OCI-LY7 (cell line): ENCODE measurements at regions not wholly inside any gene's neighbourhood (a gene's known extent, or its start where the extent isn't known, plus 50 kb on each side); places are given as distances from the start of the nearest gene placed in this dataset.
A peak's percentile ranks its signal among the peaks of the same experiment; 100 is the strongest.

Source experiments
- BruUV-seq: library from RNA; stranded (reverse); fragments of 400-500 nt; replicated peaks from 2 replicates; lab custom pipeline; 2021; lab: Mats Ljungman, UMichigan
- CTCF ChIA-PET: fragments of 300-600 bp; sonication (Branson Sonifier 250); formaldehyde crosslinking; loops from one replicate; lab custom pipeline; 2022; ENCODE audit warnings: antibody characterized with exemption; ENCODE audit not compliant: unreplicated experiment; lab: Charles Lee
- POLR2A ChIA-PET: fragments of 300-600 bp; sonication (Branson Sonifier 250); formaldehyde crosslinking; loops from one replicate; lab custom pipeline; 2022; ENCODE audit warnings: antibody characterized with exemption; lab: Charles Lee
- DNase-seq: peaks from one replicate; pipeline ENCODE4 v3.0.0-alpha.2; 2015; ENCODE audit warnings: low spot score
- H2AFZ ChIP-seq: fragments of 200-600 bp; sonication (generic), shearing (Covaris generic); 2 replicates; pipeline ENCODE4 v1.6.1; 2014; ENCODE audit warnings: mild to moderate bottlenecking, antibody characterized with exemption, low read length, moderate library complexity
- H3K27ac ChIP-seq: fragments of 200-600 bp; sonication (generic); 2 replicates; pipeline ENCODE4 v1.5.1; 2014; ENCODE audit warnings: mixed run types, low read depth, mild to moderate bottlenecking, moderate library complexity, low read length, inconsistent platforms; ENCODE audit not compliant: poor library complexity, severe bottlenecking
- H3K36me3 ChIP-seq: fragments of 200-600 bp; sonication (generic); 2 replicates; pipeline ENCODE4 v1.6.1; 2014; ENCODE audit warnings: mild to moderate bottlenecking, antibody characterized with exemption, low read length, moderate library complexity, mixed read lengths; ENCODE audit not compliant: insufficient read depth
- H3K4me1 ChIP-seq: fragments of 200-600 bp; sonication (generic); 2 replicates; pipeline ENCODE4 v1.5.1; 2014; ENCODE audit warnings: mild to moderate bottlenecking, low read length; ENCODE audit not compliant: insufficient read depth, poor library complexity, severe bottlenecking
- H3K4me2 ChIP-seq: fragments of 200-600 bp; sonication (generic); 2 replicates; pipeline ENCODE4 v1.6.1; 2014; ENCODE audit warnings: mild to moderate bottlenecking, low read length
- H3K4me3 ChIP-seq: fragments of 200-600 bp; sonication (generic); 2 replicates; pipeline ENCODE4 v1.5.1; 2014; ENCODE audit warnings: mild to moderate bottlenecking, low read depth, low read length; ENCODE audit not compliant: poor library complexity, severe bottlenecking
- H3K79me2 ChIP-seq: fragments of 200-600 bp; sonication (generic); 2 replicates; pipeline ENCODE4 v1.6.1; 2016; ENCODE audit warnings: low read depth, mild to moderate bottlenecking, low read length, moderate library complexity, mixed read lengths; ENCODE audit not compliant: insufficient read depth
- H3K9me2 ChIP-seq: fragments of 200-600 bp; sonication (generic); 2 replicates; pipeline ENCODE4 v1.6.1; 2016; ENCODE audit warnings: mild to moderate bottlenecking, low read length, mixed read lengths; ENCODE audit not compliant: insufficient read depth
- H3K9me3 ChIP-seq: fragments of 200-600 bp; sonication (generic); 2 replicates; pipeline ENCODE4 v1.6.1; 2014; ENCODE audit warnings: mild to moderate bottlenecking, mixed run types, low read length, mixed read lengths
- H4K20me1 ChIP-seq: fragments of 200-600 bp; sonication (generic); 2 replicates; pipeline ENCODE4 v1.6.1; 2014; ENCODE audit warnings: mild to moderate bottlenecking, antibody characterized with exemption, low read length, moderate library complexity, mixed read lengths; ENCODE audit not compliant: insufficient read depth
- EZH2phosphoT487 ChIP-seq: fragments of 200-600 bp; sonication (generic); IDR thresholded peaks from 2 replicates; pipeline ENCODE4 v1.6.1; 2018; ENCODE audit warnings: low read depth, borderline replicate concordance, mild to moderate bottlenecking, mixed run types, antibody characterized with exemption, low read length, moderate library complexity, mixed read lengths
- intact Hi-C: fragments of 100-400 bp; cut with micrococcal nuclease; formaldehyde crosslinking; loops from one replicate; pipeline ENCODE4 v1.10.0; 2022; ENCODE audit not compliant: unreplicated experiment
- TF ChIP-seq, protein P1 (sequence below): fragments of 200-600 bp; sonication (generic); conservative IDR thresholded peaks from 2 replicates; pipeline ENCODE4 v1.5.1; 2014; ENCODE audit warnings: mild to moderate bottlenecking, antibody characterized with exemption, low read length, moderate library complexity, mixed read lengths

DNA sequence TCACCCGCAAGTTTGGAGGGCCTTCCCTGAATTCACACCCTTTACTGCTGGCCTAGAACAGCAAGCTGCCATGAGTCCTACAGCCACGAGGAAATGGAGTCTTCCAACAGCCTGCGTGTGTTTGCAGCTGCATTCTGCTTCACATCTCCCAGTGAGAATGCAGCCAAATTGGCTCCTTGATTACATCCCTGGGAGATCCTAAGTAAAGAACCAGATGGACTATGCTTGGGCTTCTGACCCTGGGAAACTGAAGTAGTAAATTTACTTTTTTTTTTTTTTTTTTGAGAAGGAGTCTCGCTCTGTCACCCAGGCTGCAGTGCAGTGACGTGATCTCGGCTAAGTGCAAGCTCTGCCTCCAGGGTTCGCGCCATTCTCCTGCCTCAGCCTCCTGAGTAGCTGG, 617.0 kb upstream of the CDH18 start:
- intact Hi-C loops = no loop called here
- TF ChIP-seq, protein P1, sequence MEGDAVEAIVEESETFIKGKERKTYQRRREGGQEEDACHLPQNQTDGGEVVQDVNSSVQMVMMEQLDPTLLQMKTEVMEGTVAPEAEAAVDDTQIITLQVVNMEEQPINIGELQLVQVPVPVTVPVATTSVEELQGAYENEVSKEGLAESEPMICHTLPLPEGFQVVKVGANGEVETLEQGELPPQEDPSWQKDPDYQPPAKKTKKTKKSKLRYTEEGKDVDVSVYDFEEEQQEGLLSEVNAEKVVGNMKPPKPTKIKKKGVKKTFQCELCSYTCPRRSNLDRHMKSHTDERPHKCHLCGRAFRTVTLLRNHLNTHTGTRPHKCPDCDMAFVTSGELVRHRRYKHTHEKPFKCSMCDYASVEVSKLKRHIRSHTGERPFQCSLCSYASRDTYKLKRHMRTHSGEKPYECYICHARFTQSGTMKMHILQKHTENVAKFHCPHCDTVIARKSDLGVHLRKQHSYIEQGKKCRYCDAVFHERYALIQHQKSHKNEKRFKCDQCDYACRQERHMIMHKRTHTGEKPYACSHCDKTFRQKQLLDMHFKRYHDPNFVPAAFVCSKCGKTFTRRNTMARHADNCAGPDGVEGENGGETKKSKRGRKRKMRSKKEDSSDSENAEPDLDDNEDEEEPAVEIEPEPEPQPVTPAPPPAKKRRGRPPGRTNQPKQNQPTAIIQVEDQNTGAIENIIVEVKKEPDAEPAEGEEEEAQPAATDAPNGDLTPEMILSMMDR = no peak
- TF ChIP-seq EZH2phosphoT487 = no peak

DNA sequence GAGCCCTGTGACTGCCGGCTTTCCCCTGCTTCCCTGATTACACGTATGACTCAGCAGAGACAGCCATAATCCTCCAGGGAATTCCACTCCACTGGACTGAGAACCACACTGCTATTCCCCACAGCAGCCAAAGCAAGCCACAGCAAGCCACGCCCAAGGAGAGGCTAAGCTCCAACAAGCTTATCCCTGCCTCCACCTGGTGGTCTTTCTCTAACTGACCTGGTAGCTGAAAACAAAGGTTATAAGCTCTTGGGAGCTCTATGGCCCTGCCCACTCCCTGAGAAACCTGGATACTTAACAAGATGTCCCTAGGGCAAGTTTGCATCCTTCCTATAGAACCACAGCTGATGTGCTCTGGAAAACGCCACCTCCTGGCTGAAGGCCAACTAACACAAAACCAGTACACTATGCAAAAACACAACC, 613.7 kb upstream of the CDH18 start:
- no peak overlapping the region for H2AFZ ChIP-seq
- no peaks in the 10 kb centered on the region for H3K79me2 ChIP-seq
- no peaks in the 10 kb centered on the region for H3K9me3 ChIP-seq
- H3K9me2 ChIP-seq = no peaks in the 10 kb centered on the region
- intact Hi-C loops = no loop called here
- H3K27ac ChIP-seq = no peak overlapping the region
- no peaks in the 10 kb centered on the region for H4K20me1 ChIP-seq
- no peaks in the 10 kb centered on the region for H3K36me3 ChIP-seq
- DNase-seq = no peak
- TF ChIP-seq, protein P1 = peak; percentile 25; the same call in 1 of the 2 replicates
- TF ChIP-seq EZH2phosphoT487 = no peak
- no peak overlapping the region for H3K4me2 ChIP-seq
- H3K4me1 ChIP-seq = no peaks in the 10 kb centered on the region
- ChIA-PET POLR2A (interaction anchor here (0.6 kb wide), 1 partner anchor 43 kb away, joined by 3 read pairs; no protein-coding TSS in a partner anchor), CTCF (no interaction called here)
- no peak overlapping the region for H3K4me3 ChIP-seq
- BruUV-seq = no TSS peak

More for the DNA sequence above, 617.0 kb upstream of the CDH18 start:
- CTCF ChIA-PET = no interaction called here
- Histone ChIP-seq H3K9me2 (no peaks in the 10 kb centered on the region), H3K9me3 (no peaks in the 10 kb centered on the region), H3K4me2 (no peak overlapping the region), H3K79me2 (no peaks in the 10 kb centered on the region), H3K4me1 (no peaks in the 10 kb centered on the region), H2AFZ (no peak overlapping the region), H3K27ac (no peak overlapping the region), H3K36me3 (no peaks in the 10 kb centered on the region), H4K20me1 (no peaks in the 10 kb centered on the region), H3K4me3 (no peak overlapping the region)
- POLR2A ChIA-PET = no interaction called here
- BruUV-seq = no TSS peak
- DNase-seq = no peak

DNA sequence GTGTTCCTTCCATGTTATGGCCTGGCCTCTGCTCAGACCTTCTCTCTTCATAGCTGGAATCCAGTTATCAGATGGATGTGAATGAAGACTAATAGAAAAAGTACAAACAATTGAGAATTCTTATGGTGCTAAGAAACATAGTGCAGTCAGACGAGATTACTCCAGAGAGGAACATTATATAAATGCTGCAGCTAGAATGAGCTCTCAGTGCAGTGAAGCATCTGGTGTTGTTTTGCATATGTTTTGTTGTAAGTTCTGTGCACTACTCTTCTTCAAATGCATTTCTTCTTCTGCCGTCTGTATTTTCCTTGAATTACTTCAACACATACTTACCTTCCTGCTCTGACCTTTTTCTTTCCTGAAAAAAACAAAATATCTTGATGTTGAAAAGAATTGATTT, 602.4 kb upstream of the CDH18 start:
- CTCF ChIA-PET = no interaction called here
- Histone ChIP-seq H3K4me1 (no peaks in the 10 kb centered on the region), H3K4me2 (no peak overlapping the region), H3K4me3 (no peak overlapping the region), H2AFZ (no peak overlapping the region), H3K9me2 (no peaks in the 10 kb centered on the region), H3K36me3 (no peaks in the 10 kb centered on the region), H3K27ac (no peak overlapping the region), H3K9me3 (no peaks in the 10 kb centered on the region), H4K20me1 (no peaks in the 10 kb centered on the region), H3K79me2 (no peaks in the 10 kb centered on the region)
- DNase-seq = no peak
- TF ChIP-seq, protein P1 = no peak
- TF ChIP-seq EZH2phosphoT487 = no peak
- BruUV-seq = no TSS peak
- intact Hi-C loops = no loop called here
- POLR2A ChIA-PET = no interaction called here
